DND-41 (cell line): ENCODE measurements at regions not wholly inside any gene's neighbourhood (a gene's known extent, or its start where the extent isn't known, plus 50 kb on each side); places are given as distances from the start of the nearest gene placed in this dataset.

Experiments
- EZH2 ChIP-seq: IDR thresholded peaks from 3 replicates; pipeline ENCODE4 v1.6.1; 2012; ENCODE audit warnings: borderline replicate concordance, low read depth, mild to moderate bottlenecking, moderate library complexity, low read length, inconsistent platforms; ENCODE audit not compliant: severe bottlenecking
- TF ChIP-seq, protein P1 (sequence below): IDR thresholded peaks from 2 replicates; pipeline ENCODE4 v1.5.1; 2012; ENCODE audit warnings: borderline replicate concordance, low read length, moderate library complexity, mild to moderate bottlenecking; ENCODE audit not compliant: poor library complexity, severe bottlenecking; ENCODE audit errors: extremely low read depth

DNA sequence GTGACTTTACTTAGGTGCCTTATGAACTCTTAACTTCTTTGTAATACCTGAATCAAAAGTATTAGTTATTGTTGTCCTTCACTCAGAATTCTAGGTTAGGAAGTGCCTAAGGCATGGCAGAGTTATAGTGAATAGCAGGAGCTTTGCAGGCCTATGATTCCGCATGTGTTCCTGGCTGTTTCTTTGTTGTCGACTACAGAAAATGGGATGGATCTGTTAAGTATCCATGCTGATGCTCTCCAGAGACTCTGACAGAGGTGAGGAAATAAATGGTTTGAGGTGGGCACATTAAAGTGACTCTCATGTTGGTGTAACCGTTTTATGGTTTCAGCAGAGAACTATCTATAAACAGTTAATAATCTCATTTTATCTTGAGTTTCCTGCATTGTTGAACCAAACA lies 1601.3 kb downstream of the PCDH7 start:
- TF ChIP-seq, protein P1, sequence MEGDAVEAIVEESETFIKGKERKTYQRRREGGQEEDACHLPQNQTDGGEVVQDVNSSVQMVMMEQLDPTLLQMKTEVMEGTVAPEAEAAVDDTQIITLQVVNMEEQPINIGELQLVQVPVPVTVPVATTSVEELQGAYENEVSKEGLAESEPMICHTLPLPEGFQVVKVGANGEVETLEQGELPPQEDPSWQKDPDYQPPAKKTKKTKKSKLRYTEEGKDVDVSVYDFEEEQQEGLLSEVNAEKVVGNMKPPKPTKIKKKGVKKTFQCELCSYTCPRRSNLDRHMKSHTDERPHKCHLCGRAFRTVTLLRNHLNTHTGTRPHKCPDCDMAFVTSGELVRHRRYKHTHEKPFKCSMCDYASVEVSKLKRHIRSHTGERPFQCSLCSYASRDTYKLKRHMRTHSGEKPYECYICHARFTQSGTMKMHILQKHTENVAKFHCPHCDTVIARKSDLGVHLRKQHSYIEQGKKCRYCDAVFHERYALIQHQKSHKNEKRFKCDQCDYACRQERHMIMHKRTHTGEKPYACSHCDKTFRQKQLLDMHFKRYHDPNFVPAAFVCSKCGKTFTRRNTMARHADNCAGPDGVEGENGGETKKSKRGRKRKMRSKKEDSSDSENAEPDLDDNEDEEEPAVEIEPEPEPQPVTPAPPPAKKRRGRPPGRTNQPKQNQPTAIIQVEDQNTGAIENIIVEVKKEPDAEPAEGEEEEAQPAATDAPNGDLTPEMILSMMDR: no peak
- TF ChIP-seq EZH2: no peak
